CD8-positive, alpha-beta memory T cell (primary cell): ENCODE measurements at regions not wholly inside any gene's neighbourhood (a gene's known extent, or its start where the extent isn't known, plus 50 kb on each side); places are given as distances from the start of the nearest gene placed in this dataset.
"Not testable (repeated sequence)": the region's sequence is repeated elsewhere in the genome, so short reads cannot be mapped to it uniquely, and the experiment has no call there.

Experiments used
- CTCF ChIA-PET: fragments of 350-600 bp; sonication (Branson Sonifier 250); formaldehyde crosslinking; loops from one replicate; lab custom pipeline; 2021; ENCODE audit warnings: antibody characterized with exemption; lab: Charles Lee
- POLR2A ChIA-PET: fragments of 350-600 bp; sonication (Branson Sonifier 250); formaldehyde crosslinking; loops from one replicate; lab custom pipeline; 2021; ENCODE audit warnings: antibody characterized with exemption; lab: Charles Lee
- DNase-seq, 5 donors: peaks; one replicate each; pipeline versions ENCODE4 v3.0.0 to v3.0.0-alpha.2; 2020 to 2022; ENCODE audit warnings: mixed read lengths in 1 of 5
- H3K27ac ChIP-seq: one replicate; pipeline ENCODE4 v1.7.0; 2013; ENCODE audit warnings: low read depth, mild to moderate bottlenecking, low read length, moderate library complexity
- H3K27me3 ChIP-seq: 2 replicates; pipeline ENCODE4 v1.7.0; 2013; ENCODE audit warnings: low read length, mild to moderate bottlenecking; ENCODE audit not compliant: insufficient read depth, poor library complexity, severe bottlenecking
- H3K36me3 ChIP-seq: 2 replicates; pipeline ENCODE4 v1.7.0; 2013; ENCODE audit warnings: mild to moderate bottlenecking, low read length, moderate library complexity; ENCODE audit not compliant: insufficient read depth
- H3K4me1 ChIP-seq: 2 replicates; pipeline ENCODE4 v1.7.0; 2013; ENCODE audit warnings: mild to moderate bottlenecking, low read length, moderate library complexity; ENCODE audit not compliant: insufficient read depth
- H3K4me3 ChIP-seq: 2 replicates; pipeline ENCODE4 v1.7.0; 2013; ENCODE audit warnings: mild to moderate bottlenecking, low read length
- H3K9me3 ChIP-seq: 2 replicates; pipeline ENCODE4 v1.7.0; 2013; ENCODE audit warnings: mild to moderate bottlenecking, low read length
- H3K27ac Mint-ChIP-seq, 8 donors: one replicate each; pipeline ENCODE4 v1.8.0; 2020 to 2021; ENCODE audit warnings: mixed read lengths in 8 of 8, mild to moderate bottlenecking in 6 of 8, inconsistent platforms in 3 of 8, moderate library complexity in 3 of 8
- H3K27me3 Mint-ChIP-seq, 2 donors: one replicate each; pipeline ENCODE4 v1.8.0; 2020 to 2021; ENCODE audit warnings: mixed read lengths in 2 of 2, mild to moderate bottlenecking in 1 of 2, moderate library complexity in 1 of 2
- H3K36me3 Mint-ChIP-seq, 3 donors: one replicate each; pipeline ENCODE4 v1.8.0; 2020 to 2021; ENCODE audit warnings: mixed read lengths in 3 of 3, inconsistent platforms in 1 of 3, mild to moderate bottlenecking in 1 of 3
- H3K4me1 Mint-ChIP-seq, 3 donors: one replicate each; pipeline ENCODE4 v1.8.0; 2020 to 2021; ENCODE audit warnings: mixed read lengths in 3 of 3, inconsistent platforms in 1 of 3, mild to moderate bottlenecking in 1 of 3
- H3K4me3 Mint-ChIP-seq, 7 donors: one replicate each; pipeline ENCODE4 v1.8.0; 2020 to 2021; ENCODE audit warnings: mixed read lengths in 7 of 7, mild to moderate bottlenecking in 6 of 7, moderate library complexity in 4 of 7, inconsistent platforms in 2 of 7
- H3K9me3 Mint-ChIP-seq, 5 donors: one replicate each; pipeline ENCODE4 v1.8.0; 2020 to 2022; ENCODE audit warnings: mixed read lengths in 5 of 5, mild to moderate bottlenecking in 3 of 5, moderate library complexity in 2 of 5, inconsistent platforms in 1 of 5

DNA sequence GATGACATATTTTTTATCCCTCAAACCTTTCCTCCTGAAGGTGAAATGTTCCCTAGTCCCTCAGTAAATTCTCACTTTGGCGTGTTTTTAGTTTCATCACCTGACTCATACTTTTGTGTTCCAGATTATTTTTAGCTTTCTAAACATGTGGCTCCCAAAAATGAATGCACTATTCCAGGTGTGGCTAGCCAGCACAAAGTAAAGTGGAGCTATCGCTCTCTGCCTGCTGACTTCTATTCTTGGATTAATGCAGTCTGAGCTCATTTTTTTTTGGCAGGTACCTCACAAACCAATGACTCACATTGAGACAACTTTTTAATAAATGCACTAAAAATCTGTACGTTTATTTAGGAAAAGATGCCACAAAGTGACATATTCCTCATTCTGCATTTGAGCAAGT is 58.8 kb upstream of the LANCL2 start:
- Histone ChIP-seq H3K36me3 (no peaks in the 10 kb centered on the region), H3K4me3 (no peak overlapping the region), H3K4me1 (peaks cover 32% of the 10 kb centered on the region), H3K27ac (no peak overlapping the region), H3K9me3 (no peaks in the 10 kb centered on the region), H3K27me3 (no peaks in the 10 kb centered on the region)
- Mint-ChIP-seq H3K27me3 (peaks cover 0 to 4% of the 10 kb centered on the region in 2 donors), H3K27ac (no peak overlapping the region), H3K4me1 (peaks cover 51 to 68% (median 67%) of the 10 kb centered on the region in 3 donors), H3K4me3 (no peak overlapping the region), H3K9me3 (no peaks in the 10 kb centered on the region), H3K36me3 (no peaks in the 10 kb centered on the region)
- no peak for DNase-seq
- CTCF ChIA-PET = interaction anchor here (3.6 kb wide), 1 partner anchor 109 kb away, joined by 16 read pairs; no protein-coding TSS in a partner anchor
- POLR2A ChIA-PET = no interaction called here

DNA sequence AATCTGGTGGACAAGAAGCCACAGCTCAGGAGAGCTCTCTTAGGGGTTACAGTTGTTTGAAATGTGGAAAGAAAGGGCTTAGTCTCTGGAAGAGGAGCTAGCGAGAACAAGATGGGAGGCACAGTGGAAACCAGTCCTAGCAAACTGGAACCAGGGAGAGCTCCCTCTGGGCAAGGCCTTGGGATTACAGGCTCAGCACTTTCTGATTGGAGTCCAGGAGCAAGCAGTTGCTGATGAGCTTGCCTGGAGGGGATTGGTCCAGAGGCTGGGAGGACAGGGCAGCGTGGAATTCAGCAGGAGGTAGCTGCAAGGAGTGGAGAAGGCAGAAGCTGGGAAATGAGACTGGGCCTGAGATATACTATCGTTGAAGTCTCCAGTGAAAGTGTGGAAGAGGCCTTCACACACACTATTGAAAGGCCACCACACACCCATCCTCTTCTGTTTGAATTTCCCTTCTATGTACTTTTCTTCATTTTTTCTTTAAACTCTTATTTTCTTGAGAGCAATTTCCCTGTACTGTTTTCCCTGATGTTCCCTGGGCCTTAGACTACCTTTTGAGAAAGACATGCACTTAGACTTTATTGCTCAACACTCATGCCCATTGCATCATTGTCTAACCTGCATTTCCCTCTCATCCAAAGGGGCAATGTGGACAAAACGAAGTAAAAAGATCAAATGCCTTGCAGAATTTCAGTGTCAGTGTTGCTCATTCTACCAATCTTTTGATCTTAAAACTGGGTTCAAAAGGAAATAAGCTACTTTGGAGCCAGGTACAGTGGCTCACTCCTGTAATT is 57.8 kb upstream of the LANCL2 start:
- H3K4me1 ChIP-seq = peaks cover 32% of the 10 kb centered on the region
- H3K9me3 ChIP-seq = no peaks in the 10 kb centered on the region
- Mint-ChIP-seq H3K36me3 (no peaks in the 10 kb centered on the region), H3K4me3 (peak overlapping the region in 3 of 7 donors; percentile 3 to 15 (median 5)), H3K27me3 (peaks cover 0 to 4% of the 10 kb centered on the region in 2 donors), H3K27ac (peak overlapping the region in 2 of 8 donors; percentile 70 to 85), H3K4me1 (peaks cover 52 to 71% (median 67%) of the 10 kb centered on the region in 3 donors), H3K9me3 (no peaks in the 10 kb centered on the region)
- ChIA-PET CTCF (interaction anchor here (0.7 to 3.6 kb wide), 3 partner anchors 9 to 108 kb away, joined by 3 to 16 read pairs (median 7); no protein-coding TSS in a partner anchor), POLR2A (no interaction called here)
- H3K27ac ChIP-seq = no peak overlapping the region
- no peak for DNase-seq
- no peak overlapping the region for H3K4me3 ChIP-seq
- H3K27me3 ChIP-seq = no peaks in the 10 kb centered on the region
- no peaks in the 10 kb centered on the region for H3K36me3 ChIP-seq

DNA sequence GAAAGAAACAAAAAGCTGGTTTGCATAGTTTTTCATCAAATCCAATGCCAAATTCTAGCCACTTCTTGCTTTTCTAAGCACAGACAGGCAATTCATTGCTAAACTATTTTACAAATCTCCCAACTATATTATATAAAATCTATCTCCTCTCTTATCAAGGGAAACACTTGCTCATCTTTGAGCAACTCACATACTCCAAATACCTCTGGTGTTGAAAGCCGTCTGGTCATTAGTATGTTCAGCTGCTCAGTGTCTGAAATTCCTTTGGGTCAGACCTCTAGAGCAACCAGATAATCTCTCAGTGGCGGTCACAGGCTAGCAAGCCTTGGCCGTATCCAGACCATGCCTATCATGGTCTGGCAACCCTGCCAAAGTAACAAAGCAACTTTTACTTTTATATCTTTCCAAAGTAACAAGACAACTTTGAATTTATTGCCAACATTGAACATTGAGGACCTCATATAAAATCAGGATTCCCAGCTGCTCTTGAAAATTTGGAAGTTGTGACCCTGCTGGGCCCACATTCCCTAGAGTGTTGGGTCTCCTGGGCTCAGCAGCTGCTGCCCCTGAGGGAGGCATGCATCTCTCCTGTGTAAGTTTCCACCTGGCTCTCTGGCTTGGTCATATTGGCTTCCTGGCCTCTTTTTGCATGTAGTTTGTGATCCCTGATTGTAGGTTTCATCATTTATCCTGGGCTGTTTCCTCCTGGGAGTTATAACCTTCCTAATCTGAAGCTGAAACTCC is 56.8 kb upstream of the LANCL2 start:
- H3K9me3 ChIP-seq = no peaks in the 10 kb centered on the region
- DNase-seq = no peak
- peaks cover 55 to 79% (median 64%) of the 10 kb centered on the region in 3 donors for H3K4me1 Mint-ChIP-seq
- peak overlapping the region; percentile 15 for H3K27ac ChIP-seq
- peak overlapping the region; percentile 9 for H3K4me3 ChIP-seq
- peaks cover 32% of the 10 kb centered on the region for H3K4me1 ChIP-seq
- no peaks in the 10 kb centered on the region for H3K36me3 Mint-ChIP-seq
- H3K27me3 ChIP-seq = no peaks in the 10 kb centered on the region
- peak overlapping the region; percentile 7 to 76 (median 52) for H3K4me3 Mint-ChIP-seq
- ChIA-PET CTCF (interaction anchor here (0.9 to 3.6 kb wide), 9 partner anchors 10 to 107 kb away, joined by 3 to 25 read pairs (median 4); partner anchors contain the start of gene LANCL2), POLR2A (interaction anchor here (0.5 to 1.7 kb wide), 3 partner anchors 11 to 265 kb away, joined by 3 to 26 read pairs (median 3); partner anchors contain the start of gene LANCL2)
- no peaks in the 10 kb centered on the region for H3K36me3 ChIP-seq
- no peaks in the 10 kb centered on the region for H3K9me3 Mint-ChIP-seq
- peak overlapping the region; percentile 88 to 97 (median 95) for H3K27ac Mint-ChIP-seq
- H3K27me3 Mint-ChIP-seq = peaks cover 0 to 4% of the 10 kb centered on the region in 2 donors

DNA sequence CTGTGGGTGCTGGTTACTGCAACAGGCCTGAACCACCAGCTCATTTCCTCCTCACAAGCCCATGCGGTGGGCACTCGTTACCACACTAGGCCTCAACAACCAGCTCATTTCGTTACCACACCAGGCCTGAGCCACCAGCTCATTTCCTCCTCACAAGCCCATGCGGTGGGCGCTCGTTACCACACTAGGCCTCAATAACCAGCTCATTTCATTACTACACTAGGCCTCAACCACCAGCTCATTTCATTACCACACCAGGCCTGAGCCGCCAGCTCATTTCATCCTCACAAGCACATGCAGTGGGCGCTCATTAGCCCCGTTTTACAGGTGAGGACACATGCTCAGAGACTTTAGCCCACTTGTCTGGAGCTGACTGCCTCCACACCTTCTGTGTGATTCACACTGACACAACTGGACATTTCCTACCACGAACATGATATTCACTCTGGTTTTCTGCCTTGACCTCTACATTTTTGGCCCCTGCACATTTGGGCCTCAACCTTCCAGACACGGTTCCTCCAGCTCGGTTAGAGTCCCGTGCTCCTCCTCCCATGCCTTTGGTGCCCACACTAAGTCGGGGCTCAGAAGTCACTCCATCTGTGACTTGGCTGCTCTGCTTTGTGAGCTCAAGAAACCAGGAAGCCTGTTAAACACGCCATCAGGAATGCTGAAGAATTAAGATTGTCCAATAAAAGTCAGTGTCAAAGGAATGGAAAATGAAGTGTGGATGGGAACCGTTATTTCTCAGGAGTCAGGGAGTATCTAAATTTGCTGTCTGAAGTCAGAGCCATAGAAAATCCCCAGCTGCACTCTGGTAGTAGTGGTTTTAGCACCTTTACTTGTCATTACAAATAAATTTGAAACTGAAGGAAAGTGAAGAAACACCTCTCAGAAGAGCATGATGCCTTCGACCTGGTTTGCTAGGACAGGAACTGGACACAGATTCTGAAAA is 55.8 kb upstream of the LANCL2 start:
- no peaks in the 10 kb centered on the region for H3K9me3 Mint-ChIP-seq
- H3K27ac Mint-ChIP-seq = peak overlapping the region; percentile 88 to 97 (median 95)
- H3K4me1 Mint-ChIP-seq = peaks cover 52 to 72% (median 57%) of the 10 kb centered on the region in 3 donors
- Histone ChIP-seq H3K9me3 (no peaks in the 10 kb centered on the region), H3K27ac (peak overlapping the region; percentile 52), H3K27me3 (no peaks in the 10 kb centered on the region), H3K36me3 (no peaks in the 10 kb centered on the region), H3K4me3 (peak overlapping the region; percentile 35), H3K4me1 (peaks cover 32% of the 10 kb centered on the region)
- peak; percentile 0 to 87 (median 63) for DNase-seq
- H3K27me3 Mint-ChIP-seq = peaks cover 0 to 4% of the 10 kb centered on the region in 2 donors
- CTCF ChIA-PET = interaction anchor here (0.9 to 3.6 kb wide), 10 partner anchors 11 to 106 kb away, joined by 3 to 25 read pairs (median 4); partner anchors contain the start of gene LANCL2
- H3K4me3 Mint-ChIP-seq = peak overlapping the region; percentile 13 to 76 (median 52)
- H3K36me3 Mint-ChIP-seq = no peaks in the 10 kb centered on the region
- POLR2A ChIA-PET = interaction anchor here (0.5 to 1.7 kb wide), 3 partner anchors 12 to 264 kb away, joined by 3 to 26 read pairs (median 3); partner anchors contain the start of gene LANCL2

DNA sequence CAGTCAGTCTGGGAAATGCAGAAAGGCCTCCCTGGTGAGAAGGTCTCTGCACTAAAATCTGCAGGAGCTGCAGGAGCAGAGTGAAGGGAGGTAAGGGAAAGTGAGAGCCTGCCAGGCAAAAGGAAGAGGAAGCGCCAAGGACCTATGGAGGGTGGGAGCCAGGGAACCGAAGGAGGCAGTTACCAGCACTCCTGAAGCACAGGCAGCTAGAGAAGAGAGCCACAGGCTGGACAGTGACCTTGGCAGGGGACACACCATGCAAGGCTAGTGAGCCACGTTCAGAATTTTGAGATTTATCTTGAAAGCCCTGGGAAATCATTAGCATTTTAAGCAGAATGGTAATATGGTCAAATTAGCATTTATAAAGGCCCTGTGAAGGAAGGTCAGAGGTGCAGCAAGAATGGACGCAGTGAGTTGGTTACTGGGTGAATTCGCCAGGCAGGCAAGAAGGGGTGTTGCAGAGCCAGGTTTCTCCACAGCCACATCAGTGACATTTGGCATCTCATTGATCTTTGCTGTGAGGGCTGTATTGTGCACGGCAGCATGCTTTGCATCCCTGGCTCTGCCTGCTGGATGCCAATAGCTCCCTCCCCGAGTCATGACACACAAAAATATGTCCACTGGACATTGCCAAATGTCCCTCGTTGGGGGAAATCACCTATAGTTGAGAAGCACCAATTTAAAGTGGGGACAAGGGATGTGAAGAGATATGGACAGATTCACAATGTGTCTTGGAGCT is 54.7 kb upstream of the LANCL2 start:
- CTCF ChIA-PET = interaction anchor here (0.7 to 2.6 kb wide), 4 partner anchors 25 to 105 kb away, joined by 3 to 25 read pairs (median 4); partner anchors contain the start of gene LANCL2
- DNase-seq = no peak
- H3K9me3 ChIP-seq = no peaks in the 10 kb centered on the region
- H3K4me3 ChIP-seq = no peak overlapping the region
- peaks cover 32% of the 10 kb centered on the region for H3K4me1 ChIP-seq
- POLR2A ChIA-PET = interaction anchor here (0.6 kb wide), 1 partner anchor 322 kb away, joined by 3 read pairs; no protein-coding TSS in a partner anchor
- H3K27ac ChIP-seq = no peak overlapping the region
- peak overlapping the region in 5 of 7 donors; percentile 22 to 82 (median 52) for H3K4me3 Mint-ChIP-seq
- no peaks in the 10 kb centered on the region for H3K27me3 ChIP-seq
- H3K36me3 ChIP-seq = no peaks in the 10 kb centered on the region
- peaks cover 45 to 61% (median 46%) of the 10 kb centered on the region in 3 donors for H3K4me1 Mint-ChIP-seq
- no peaks in the 10 kb centered on the region for H3K9me3 Mint-ChIP-seq
- H3K27me3 Mint-ChIP-seq = peaks cover 0 to 4% of the 10 kb centered on the region in 2 donors
- H3K36me3 Mint-ChIP-seq = no peaks in the 10 kb centered on the region
- peak overlapping the region; percentile 88 to 97 (median 95) for H3K27ac Mint-ChIP-seq

DNA sequence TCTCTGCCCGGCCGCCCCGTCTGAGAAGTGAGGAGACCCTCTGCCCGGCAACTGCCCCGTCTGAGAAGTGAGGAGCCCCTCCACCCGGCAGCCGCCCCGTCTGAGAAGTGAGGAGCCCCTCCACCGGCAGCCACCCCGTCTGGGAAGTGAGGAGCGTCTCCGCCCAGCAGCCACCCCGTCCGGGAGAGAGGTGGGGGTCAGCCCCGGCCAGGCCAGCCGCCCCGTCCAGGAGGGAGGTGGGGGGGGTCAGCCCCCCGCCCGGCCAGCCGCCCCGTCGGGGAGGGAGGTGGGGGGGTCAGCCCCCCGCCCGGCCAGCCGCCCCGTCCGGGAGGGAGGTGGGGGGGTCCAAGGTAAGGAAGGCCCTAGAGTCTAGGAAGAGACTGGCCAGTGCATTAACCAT is 53.2 kb upstream of the LANCL2 start:
- H3K27ac ChIP-seq, H3K36me3 ChIP-seq, H3K9me3 Mint-ChIP-seq, H3K4me3 Mint-ChIP-seq, DNase-seq, CTCF ChIA-PET, POLR2A ChIA-PET, H3K27me3 Mint-ChIP-seq, H3K4me3 ChIP-seq, H3K9me3 ChIP-seq, H3K27ac Mint-ChIP-seq, H3K36me3 Mint-ChIP-seq, H3K27me3 ChIP-seq: not testable (repeated sequence)
- peaks cover 41 to 54% (median 42%) of the 10 kb centered on the region in 3 donors for H3K4me1 Mint-ChIP-seq
- H3K4me1 ChIP-seq = peaks cover 32% of the 10 kb centered on the region
